OCI-LY7 (cell line): ENCODE measurements at regions not wholly inside any gene's neighbourhood (a gene's known extent, or its start where the extent isn't known, plus 50 kb on each side); places are given as distances from the start of the nearest gene placed in this dataset.

ENCODE experiments used
- CTCF ChIP-seq: fragments of 200-600 bp; sonication (generic); conservative IDR thresholded peaks from 2 replicates; pipeline ENCODE4 v1.5.1; 2014; ENCODE audit warnings: mild to moderate bottlenecking, antibody characterized with exemption, low read length, moderate library complexity, mixed read lengths
- EZH2phosphoT487 ChIP-seq: fragments of 200-600 bp; sonication (generic); IDR thresholded peaks from 2 replicates; pipeline ENCODE4 v1.6.1; 2018; ENCODE audit warnings: low read depth, borderline replicate concordance, mild to moderate bottlenecking, mixed run types, antibody characterized with exemption, low read length, moderate library complexity, mixed read lengths

GRCh38 chr22:27286711-27287110 lies 514.8 kb downstream of the MN1 start:
- no peak for TF ChIP-seq CTCF
- TF ChIP-seq EZH2phosphoT487 = no peak
